T-helper 9 cell (primary cell): ENCODE measurements at regions not wholly inside any gene's neighbourhood (a gene's known extent, or its start where the extent isn't known, plus 50 kb on each side); places are given as distances from the start of the nearest gene placed in this dataset.
"Not testable (repeated sequence)": the region's sequence is repeated elsewhere in the genome, so short reads cannot be mapped to it uniquely, and the experiment has no call there.

Experiments
- DNase-seq: peaks from one replicate; pipeline ENCODE4 v3.0.0-alpha.2; 2020

DNA sequence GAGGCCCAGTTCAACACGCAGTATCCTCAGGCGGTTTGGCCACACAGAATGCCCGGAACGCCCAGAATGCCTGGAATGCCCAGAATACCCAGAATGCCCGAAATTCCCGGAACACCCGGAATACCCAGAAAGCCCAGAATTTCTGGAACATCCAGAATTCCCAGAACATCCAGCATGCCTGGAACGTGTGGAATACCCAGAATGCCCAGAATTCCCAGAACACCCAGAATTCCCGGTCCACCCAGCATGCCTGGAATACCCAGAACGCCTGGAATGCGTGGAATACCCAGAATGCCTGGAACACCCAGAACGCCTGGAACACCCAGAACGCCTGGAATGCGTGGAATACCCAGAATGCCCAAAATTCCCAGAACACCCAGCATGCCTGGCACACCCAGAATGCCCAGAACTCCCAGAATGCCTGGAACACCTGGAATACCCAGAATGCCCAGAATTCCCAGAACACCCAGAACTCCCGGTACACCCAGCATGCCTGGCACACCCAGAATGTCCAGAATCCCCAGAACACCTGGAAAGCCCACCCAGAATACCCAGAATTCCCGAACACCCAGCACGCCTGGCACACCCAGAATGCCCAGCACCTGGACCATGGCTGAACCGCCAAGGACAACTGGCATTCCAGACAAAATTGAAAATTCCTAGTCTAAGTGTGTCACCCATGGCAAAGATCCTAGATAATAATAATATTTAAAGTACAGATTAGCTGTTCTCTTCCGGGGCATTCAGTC lies 487.4 kb upstream of the SALL3 start:
- DNase-seq = no peak

DNA sequence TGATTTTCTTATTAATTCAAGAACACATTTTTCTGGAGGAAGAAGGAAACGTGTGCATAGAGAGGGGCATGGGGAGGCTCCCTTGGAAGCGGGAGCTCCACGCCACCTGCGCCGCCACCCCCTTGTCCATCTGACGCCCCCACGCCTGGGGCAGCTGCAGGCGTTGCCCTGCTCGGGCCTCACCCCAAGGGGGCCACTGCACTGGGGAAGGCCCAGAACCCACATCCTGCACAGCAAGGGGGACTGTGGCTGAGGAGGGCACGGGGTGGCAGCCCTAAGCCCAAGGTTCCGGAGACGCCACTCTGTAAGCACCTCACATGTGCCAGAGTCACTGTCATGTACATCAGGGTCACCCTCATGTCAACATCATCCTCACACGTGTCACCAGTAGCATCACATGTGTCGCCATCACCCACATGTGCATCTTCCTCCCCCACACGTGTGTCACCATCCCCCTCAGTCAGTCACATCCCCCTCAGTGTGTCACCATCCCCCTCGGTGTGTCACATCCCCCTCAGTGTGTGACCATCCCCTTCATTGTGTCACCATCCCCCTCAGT lies 486.7 kb upstream of the SALL3 start:
- DNase-seq = no peak

DNA sequence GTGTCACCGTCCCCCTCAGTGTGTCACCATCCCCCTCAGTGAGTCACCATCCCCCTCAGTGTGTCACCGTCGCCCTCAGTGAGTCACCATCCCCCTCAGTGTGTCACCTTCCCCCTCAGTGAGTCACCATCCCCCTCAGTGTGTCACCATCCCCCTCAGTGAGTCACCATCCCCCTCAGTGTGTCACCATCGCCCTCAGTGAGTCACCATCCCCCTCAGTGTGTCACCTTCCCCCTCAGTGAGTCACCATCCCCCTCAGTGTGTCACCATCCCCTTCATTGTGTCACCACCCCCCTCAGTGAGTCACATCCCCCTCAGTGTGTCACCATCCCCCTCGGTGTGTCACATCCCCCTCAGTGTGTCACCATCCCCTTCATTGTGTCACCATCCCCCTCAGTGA lies 486.1 kb upstream of the SALL3 start:
- DNase-seq = not testable (repeated sequence)

DNA sequence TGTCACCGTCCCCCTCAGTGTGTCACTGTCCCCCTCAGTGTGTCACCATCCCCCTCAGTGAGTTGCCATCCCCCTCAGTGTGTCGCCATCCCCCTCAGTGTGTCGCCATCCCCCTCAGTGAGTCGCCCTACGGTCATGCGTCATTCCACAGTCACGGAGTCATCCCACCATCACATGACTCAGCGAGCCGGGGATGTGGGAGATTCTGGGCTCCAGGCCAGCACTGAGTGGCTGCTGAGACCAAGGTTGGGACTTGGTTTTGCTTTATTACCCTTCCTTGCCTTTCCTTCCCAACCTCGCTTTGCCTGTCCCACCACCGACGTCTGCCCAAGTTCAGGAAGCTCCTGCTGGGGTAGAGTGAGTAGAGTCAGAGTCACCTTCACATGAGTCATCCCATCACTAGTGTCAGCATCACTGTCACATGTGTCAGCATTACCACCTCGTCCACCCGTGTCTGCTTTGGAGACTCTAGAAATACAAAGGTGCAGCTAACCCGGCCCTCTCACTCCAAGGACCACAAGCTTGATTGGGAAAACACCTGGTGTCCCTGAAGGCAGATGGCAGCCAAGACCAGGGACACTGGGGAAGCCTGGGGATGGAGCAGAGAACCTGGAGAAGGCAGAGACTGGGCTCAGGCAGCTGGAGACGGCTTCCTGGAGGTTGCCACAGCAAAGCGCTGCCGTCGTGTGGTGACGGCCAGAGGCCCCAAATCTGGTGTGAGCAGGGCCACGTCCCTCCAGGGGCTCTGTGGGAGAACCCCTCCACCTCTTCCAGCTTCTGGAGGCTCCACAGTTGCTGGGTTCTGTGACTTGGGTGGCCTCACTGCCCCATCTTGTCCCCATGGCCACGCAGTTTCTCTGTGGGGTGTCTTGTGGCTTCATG lies 485.2 kb upstream of the SALL3 start:
- DNase-seq = no peak

DNA sequence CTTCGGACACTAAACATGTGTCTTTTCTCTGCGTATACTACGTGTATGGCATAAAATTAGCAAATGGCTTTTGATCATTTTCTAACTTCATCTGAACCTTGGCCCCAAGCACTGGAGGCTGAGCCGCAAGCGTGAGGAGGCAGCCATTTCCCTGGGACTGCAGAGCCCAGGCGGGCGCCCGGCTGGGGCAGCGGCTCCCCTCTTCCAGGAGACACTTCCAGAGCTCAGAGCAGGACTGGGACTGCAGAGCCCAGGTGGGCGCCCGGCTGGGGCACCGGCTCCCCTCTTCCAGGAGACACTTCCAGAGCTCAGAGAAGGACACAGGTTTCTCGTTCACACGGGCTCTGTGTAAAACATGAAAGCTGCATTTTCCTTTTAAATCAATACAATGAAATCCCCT lies 484.1 kb upstream of the SALL3 start:
- no peak for DNase-seq

DNA sequence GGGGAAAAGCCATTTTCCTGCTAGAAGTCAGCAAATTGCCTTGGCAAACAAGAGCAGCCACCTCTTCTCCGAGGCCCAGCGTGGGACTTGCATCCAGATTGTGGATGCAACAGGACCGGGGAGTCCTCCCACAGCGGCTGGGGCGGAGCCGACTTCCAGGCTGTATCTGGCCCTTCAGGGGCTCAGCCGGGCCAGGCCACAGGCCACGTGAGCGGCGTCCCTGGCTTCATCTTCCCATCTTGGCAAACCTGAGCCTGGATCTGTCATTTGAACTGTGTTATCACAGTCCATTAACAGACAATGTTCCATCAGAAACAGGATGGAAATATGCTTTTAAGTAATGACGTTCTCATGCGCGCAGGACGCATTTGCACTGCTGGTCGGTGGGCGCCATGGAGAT lies 483.5 kb upstream of the SALL3 start:
- DNase-seq = no peak

DNA sequence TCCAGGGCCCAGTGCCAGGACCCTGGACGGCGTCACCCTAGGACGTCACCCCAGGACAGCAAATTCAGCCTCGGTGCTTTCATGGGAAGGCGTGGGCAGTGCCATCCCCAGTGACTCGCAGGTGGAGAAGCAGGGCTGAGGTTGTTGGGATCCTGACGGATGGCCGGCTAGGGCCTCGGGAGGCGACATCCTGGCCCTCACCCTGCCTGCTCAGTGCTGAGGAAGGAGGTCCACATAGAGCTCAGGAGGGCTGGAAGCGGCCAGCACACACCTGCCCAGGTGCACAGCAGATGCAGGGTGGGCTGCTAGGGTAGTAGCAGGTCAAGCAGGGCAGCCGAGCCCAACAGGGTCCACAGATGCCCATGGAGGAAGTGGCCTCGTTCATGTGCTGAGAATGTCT lies 482.0 kb upstream of the SALL3 start:
- no peak for DNase-seq

DNA sequence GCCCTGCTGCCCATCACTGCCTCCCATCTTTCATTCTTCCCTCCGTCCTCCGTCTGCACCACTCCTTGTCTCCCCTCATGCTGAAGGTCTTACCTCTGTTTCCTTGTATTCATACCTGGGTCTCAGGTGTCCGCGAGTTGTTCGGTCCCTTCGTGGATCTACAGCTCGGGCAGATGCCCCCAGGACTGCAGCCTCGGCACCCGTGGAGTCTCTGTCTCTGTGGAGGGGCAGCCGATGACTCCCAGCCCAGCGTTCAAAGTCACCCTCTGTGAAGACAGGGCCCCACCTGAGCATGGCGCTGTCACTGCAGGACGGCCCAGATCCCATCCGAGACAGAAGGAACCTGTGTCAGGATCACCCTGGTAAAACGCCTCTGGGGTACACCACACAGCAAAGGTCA lies 480.0 kb upstream of the SALL3 start:
- no peak for DNase-seq

DNA sequence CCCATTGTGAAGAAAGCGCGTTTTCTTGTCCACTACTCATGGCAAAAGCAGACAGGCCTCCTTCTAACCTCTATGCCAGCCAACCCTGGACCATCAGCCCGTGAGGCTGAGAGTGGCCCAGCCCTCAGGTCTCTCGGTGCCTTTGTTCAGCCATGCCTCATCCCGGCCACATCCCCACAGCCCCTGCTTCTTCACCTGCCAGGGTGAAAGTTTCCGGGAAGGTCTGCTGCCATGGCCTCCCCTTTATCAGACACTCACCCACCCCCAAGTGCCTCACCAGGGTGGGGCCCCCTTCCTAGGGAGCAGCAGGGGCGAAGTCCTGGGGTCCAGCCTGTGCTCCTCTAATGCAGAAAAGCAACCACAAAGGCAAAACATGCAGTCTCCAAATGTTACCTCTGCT lies 478.4 kb upstream of the SALL3 start:
- no peak for DNase-seq

DNA sequence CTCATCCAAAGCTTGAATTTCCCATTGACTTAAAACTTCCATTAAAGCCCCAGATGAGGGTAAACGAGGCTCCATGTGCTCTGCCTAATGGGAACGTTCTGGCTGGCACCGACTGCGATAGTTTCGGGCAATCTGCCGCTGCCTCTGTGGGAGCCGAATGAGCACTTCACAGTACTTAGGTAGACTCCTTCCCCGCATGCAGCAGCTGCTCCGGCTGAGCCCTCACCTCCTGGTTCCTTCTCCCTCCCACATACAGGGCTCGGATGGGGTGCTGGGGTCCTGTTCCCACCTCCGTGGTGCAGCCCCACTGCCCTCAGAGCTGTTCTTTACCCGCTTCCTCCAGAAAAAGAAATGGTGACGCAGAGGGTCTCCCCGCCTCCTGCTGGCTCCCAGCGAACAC lies 476.5 kb upstream of the SALL3 start:
- no peak for DNase-seq

DNA sequence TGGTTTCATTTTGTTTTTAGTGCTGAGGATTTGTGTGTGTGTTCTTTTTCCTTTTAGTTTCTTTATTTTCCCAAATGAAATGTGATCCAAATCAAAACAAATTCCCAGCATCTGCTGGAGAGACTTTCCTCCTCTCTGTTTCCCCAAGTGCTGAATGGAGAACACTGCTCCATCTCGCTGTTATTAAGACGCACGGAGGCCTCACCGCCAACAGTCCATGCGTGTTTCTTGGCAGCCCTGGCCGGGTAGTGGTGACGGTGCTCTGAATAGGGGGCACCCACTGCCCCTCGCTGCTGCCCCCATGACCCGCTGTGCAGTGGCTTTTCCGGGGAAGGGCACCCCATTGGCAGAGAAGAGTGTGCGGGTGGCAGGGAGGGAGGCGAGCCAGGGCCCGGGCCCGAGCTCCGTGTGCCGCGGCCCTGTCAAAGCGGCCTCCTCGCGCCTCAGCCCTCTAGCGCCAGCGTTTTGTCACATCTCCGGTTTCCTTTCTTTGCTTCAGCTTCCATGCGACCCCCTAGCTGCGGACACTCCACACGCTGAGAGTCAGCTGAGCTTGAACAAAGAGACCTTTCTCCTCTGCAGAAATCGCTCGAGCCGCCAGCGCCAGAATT lies 473.7 kb upstream of the SALL3 start:
- DNase-seq = no peak

DNA sequence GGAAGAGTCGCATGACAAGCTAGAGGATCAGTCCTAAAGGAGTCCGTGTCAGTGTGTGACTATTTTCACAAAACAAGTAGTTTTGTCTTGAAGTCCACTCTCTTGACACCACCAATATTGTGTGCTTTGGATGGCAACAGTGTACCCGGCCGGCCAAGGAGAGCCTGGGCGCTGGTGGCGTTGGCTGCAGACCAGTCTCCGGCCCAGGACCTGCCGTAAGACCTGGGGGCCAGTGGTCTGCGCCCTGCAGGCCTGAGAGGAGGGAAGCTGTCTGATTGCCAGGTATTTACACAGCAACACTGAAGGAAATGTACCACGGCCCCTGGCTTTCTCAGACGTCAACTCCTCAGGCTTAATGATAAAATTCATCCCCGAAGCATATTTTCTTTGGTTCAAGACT lies 472.4 kb upstream of the SALL3 start:
- DNase-seq = no peak

DNA sequence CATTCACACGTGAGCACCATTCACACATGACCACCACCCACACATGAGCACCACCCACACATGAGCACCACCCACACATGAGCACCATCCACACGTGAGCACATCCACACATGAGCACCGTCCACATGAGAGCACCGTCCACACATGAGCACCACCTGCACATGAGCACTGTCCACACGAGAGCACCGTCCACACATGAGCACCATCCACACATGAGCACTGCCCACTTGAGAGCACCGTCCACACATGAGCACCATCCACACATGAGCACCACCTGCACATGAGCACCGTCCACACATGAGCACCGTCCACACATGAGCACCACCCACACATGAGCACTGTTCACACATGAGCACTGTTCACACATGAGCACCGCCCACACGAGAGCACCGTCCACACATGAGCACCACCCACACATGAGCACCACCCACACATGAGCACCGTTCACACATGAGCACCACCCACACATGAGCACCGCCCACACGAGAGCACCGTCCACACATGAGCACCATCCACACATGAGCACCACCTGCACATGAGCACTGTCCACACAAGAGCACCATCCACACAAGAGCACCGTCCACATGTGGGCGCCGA lies 471.3 kb upstream of the SALL3 start:
- DNase-seq = not testable (repeated sequence)

DNA sequence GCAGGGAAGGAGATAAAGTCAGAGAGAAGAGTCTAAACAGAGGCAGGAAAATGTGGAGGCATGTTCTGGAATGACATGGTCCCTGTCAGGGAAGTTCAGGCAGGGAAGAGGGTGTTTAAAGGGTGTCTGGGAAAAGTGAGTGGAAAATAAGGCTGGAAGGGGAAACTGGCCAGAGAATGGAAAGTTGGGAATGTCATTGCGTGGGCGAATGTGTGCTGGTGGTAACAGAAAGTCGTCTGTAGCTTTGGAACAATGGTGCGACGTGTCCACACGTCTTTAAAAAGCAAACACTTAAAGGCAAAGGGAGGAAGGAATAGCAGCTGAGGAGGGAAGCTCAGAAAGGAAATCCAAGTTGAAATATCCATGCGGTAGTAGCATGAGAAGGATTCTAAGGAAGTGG lies 469.5 kb upstream of the SALL3 start:
- no peak for DNase-seq

DNA sequence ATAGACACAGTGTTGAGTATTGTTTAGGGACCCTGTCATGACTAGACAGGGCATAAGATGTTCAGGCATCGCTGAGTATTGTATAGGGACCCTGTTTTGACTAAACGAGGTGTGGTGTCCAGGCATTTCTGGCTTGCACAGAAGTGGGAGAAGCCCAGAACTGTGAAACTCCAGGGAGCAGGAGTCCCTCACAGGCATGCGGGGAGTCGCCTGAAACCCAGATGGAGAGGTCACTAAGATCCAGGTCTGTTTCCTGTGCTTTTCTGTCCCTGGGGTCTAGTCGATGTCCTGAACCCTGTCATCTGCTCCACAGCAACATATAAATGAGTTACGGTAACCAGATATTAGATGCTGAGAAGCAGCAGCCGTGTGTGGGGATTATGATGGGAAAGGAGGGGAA lies 469.0 kb upstream of the SALL3 start:
- DNase-seq = no peak

DNA sequence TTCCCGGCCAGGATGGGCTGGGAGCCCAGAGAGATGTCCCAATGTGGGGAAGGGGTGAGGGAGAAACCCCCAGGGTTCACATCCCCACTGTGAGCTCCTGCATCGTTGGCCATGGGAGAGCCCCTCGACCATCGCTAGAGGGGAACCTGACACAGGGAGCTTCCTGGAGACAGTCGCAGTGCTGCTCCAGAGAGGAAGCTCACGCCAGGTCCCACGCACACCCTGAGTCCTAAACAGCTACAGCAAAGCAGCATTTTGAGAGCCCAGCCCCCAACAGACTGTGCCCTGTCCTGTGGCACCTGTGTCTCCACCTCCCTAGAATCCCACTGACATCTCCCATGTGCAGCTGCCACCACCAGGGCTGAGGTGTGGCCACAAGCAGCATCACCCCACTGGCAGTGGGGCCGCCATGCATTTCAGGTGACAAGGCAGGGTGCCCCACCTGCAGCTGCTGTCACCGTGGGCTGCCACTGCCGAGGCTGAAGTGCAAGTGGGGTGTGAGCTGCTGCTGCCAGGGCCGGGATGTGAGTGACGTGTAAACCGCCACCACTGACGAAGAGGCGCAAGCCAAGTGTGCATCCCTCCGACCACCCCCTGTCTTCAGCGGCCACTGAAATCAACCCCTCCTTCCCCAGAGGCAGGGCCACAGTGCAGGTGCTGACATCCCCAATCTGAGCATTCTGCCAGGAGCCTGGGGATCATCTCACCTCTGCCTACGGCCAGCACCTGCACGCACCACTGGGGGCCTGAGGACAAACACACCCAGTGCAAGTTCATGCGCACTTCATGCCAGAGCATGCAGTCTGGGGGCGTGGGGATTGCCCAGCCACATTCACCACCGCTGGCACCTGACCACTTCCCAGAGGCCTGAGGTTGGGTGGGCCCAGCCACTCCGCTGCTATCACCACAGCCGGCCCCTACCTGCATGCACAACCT lies 467.7 kb upstream of the SALL3 start:
- DNase-seq = no peak

DNA sequence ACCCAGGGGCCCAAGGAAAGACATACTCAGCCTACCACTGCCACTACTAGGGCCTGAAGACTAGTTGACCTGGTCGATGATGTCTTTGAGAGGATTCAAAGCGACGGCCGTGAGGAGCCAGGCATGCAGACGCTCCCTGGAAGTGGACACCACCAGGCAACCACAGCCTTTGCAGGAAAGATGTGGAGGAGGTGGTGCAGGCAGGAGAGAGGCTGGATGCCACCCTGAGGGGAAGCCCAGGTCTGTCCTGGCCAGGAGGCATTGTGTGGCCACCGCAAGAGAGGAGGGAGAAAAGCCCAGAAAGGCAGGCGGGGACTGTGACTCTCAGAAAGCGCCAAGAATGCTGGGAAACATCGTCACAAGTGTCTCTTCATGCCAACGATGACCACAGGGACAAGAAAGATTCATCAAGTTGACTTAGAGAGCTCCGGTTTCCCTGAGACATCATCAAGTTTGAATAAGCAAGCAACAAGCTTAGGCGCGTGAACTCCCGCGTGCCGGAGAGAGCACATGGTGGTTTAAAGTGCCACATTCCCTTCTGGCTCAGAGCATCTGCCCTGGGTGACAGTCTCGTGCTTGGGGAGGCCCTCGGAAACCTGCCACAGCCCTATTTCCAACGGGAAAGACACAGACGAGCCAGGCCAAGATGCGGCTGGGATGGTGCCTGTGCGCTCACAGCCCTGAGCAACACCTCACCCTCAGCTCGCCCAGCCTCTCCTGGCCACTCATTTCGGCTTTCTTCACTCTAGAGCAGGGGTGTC lies 464.5 kb upstream of the SALL3 start:
- no peak for DNase-seq

DNA sequence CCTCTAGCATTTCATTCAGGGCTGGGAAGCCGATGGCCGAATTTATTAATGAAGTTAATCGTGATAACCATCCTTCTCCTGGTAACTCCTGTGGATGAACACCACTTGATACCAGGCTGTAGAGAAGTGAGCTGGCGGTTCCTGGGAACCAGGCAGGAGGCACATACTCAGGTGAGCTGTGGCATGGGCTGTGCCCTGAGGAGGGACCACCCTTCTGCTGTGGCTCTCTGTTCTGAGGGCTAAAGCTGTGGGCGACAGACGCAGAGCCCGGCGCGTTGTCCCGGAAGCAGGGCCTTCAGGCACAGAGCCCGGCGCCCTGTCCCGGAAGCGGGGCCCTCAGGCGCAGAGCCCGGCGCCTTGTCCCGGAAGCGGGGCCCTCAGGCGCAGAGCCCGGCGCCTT lies 462.3 kb upstream of the SALL3 start:
- no peak for DNase-seq

DNA sequence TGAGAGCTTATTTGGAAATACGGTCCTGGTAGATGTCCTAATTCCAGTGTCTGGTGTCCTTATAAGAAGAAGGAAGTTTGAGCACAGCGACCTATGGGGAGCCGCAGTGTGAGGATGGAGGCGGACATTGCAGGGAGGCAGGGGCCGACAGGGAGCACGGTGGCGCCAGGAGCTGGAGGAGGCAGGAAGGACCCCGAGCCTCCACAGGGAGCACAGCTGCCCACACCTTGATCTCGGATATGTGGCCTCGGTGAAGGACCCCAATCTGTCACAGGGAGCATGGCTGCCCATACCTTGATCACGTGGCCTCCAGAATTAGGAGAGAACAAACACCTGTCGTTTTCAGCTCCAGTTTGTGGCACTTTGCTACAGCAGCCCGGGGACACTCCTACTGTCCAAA lies 461.6 kb upstream of the SALL3 start:
- DNase-seq = no peak

DNA sequence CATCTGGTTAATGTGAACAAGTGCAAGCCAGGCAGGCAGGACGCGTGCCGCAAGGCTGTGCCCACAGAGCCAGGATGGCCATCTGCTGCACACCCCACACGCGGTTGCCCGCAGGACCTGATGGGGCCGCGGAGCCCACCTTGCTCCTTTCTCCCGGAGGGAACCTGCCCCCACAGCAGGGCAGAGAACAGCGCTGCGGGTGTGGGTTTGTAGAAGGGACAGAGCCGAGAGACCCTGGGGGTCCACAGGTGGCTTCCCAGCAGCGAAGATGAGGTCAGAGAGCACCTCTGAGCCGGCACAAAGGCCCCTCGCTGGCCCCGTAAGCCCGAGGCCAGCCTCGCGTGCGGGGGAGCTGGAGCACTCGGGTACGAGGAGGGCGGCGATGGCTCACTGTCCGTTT lies 460.8 kb upstream of the SALL3 start:
- no peak for DNase-seq

DNA sequence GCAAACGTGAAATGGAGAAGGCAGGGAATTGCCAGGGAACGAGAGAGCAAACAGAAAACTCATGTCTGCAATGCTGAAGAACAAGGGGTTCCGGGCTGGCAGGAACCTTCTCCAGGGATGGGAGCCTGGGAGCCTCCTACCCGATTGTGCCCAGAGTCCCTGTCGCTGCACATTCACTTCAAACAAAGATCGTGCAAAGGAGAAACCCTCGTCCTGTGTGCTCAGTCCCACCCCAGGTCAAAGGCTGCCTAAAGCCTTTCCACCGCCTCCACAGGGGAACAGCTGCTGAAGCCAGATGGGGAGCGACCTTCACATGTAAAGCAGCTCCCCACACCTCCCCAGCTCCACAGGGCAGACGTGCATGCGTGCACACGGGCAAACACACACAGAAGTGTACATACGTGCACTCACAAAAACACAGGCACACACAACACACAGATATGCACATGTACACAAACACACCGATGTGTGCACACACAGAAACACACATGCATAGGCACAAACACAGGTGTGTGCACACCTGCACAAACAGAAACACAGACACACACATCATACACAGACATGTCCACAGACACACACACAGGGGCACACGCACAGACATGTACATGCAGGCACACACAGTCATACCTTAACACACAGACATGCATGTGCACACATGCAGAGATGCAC lies 460.1 kb upstream of the SALL3 start:
- no peak for DNase-seq
